H1 (cell line): ENCODE measurements at regions not wholly inside any gene's neighbourhood (a gene's known extent, or its start where the extent isn't known, plus 50 kb on each side); places are given as distances from the start of the nearest gene placed in this dataset.

Source experiments
- CTCF ChIA-PET: fragments of 300-600 bp; sonication (Branson Sonifier 250); formaldehyde crosslinking; loops from one replicate; lab custom pipeline; 2021; ENCODE audit not compliant: partially characterized antibody; lab: Charles Lee
- POLR2A ChIA-PET: fragments of 300-600 bp; sonication (Branson Sonifier 250); formaldehyde crosslinking; loops from one replicate; lab custom pipeline; 2021; ENCODE audit warnings: inconsistent platforms; ENCODE audit not compliant: partially characterized antibody; lab: Charles Lee
- DNase-seq, 2 experiments: peaks; one replicate each; pipeline versions ENCODE4 v3.0.0 to v3.0.0-alpha.2; 2010 to 2022; ENCODE audit warnings: low spot score in 2 of 2, low read depth in 1 of 2, mixed read lengths in 1 of 2
- FAIRE-seq: peaks from 2 replicates; lab custom pipeline; 2011; peaks lifted over from hg19 to GRCh38; lab: Jason Lieb, UNC
- H2AFZ ChIP-seq: 2 replicates; pipeline ENCODE4 v1.8.1; 2012; ENCODE audit warnings: low read length, inconsistent platforms
- H2AK5ac ChIP-seq: 2 replicates; pipeline ENCODE4 v1.6.1; 2013; ENCODE audit warnings: low read depth, low read length
- H2BK120ac ChIP-seq: replicated peaks from 2 replicates; pipeline ENCODE3; 2013; ENCODE audit warnings: low read depth, low read length, inconsistent platforms
- H2BK12ac ChIP-seq: 2 replicates; pipeline ENCODE4 v1.6.1; 2013; ENCODE audit warnings: low read depth, low read length
- H2BK15ac ChIP-seq: 2 replicates; pipeline ENCODE4 v1.6.1; 2013; ENCODE audit warnings: low read length
- H2BK20ac ChIP-seq: 2 replicates; pipeline ENCODE4 v1.6.1; 2013; ENCODE audit warnings: low read length
- H2BK5ac ChIP-seq: 2 replicates; pipeline ENCODE4 v1.6.1; 2013; ENCODE audit warnings: low read depth, low read length
- H3K14ac ChIP-seq: 2 replicates; pipeline ENCODE4 v1.6.1; 2013; ENCODE audit warnings: inconsistent platforms; ENCODE audit not compliant: insufficient read length
- H3K18ac ChIP-seq: 2 replicates; pipeline ENCODE4 v1.6.1; 2013; ENCODE audit warnings: low read length; ENCODE audit errors: extremely low read depth
- H3K23ac ChIP-seq: 2 replicates; pipeline ENCODE4 v1.6.1; 2013; ENCODE audit warnings: inconsistent platforms; ENCODE audit not compliant: insufficient read length
- H3K23me2 ChIP-seq: 2 replicates; pipeline ENCODE4 v1.6.1; 2013; ENCODE audit warnings: low read depth, low read length
- H3K27ac ChIP-seq: 2 replicates; pipeline ENCODE4 v1.6.1; 2011; ENCODE audit warnings: low read depth, low read length, inconsistent platforms
- H3K27me3 ChIP-seq, 4 experiments: replicated peaks in 1 of 4; 1 replicate in 1 of 4; 2 replicates in 3 of 4; pipeline versions ENCODE4 v1.6.1 to v1.8.1; 2011 to 2013; ENCODE audit warnings: low read length in 3 of 4, mild to moderate bottlenecking in 3 of 4, inconsistent platforms in 2 of 4, mixed read lengths in 2 of 4, moderate library complexity in 1 of 4; ENCODE audit not compliant: control insufficient read depth in 3 of 4, insufficient read depth in 3 of 4; ENCODE audit errors: extremely low read depth in 1 of 4
- H3K36me3 ChIP-seq, 4 experiments: 2 replicates each; pipeline versions ENCODE4 v1.6.1 to v1.8.1; 2011 to 2013; ENCODE audit warnings: mild to moderate bottlenecking in 4 of 4, low read length in 3 of 4, moderate library complexity in 2 of 4, control low read depth in 1 of 4, inconsistent platforms in 1 of 4; ENCODE audit not compliant: insufficient read depth in 4 of 4, control insufficient read depth in 2 of 4
- H3K4ac ChIP-seq: replicated peaks from 2 replicates; pipeline ENCODE3; 2013; ENCODE audit warnings: low read length, low read depth, mixed read lengths, inconsistent platforms; ENCODE audit not compliant: insufficient read length
- H3K4me1 ChIP-seq, 4 experiments: replicated peaks in 1 of 4; 1 replicate in 1 of 4; 2 replicates in 3 of 4; pipeline versions ENCODE4 v1.6.1 to v1.8.1; 2011 to 2013; ENCODE audit warnings: low read length in 3 of 4, inconsistent platforms in 2 of 4, mixed read lengths in 1 of 4; ENCODE audit not compliant: insufficient read depth in 4 of 4, control insufficient read depth in 3 of 4
- H3K4me2 ChIP-seq, 2 experiments: 2 replicates each; pipeline versions ENCODE4 v1.6.1 to v1.8.1; 2011 to 2013; ENCODE audit warnings: low read depth in 2 of 2, low read length in 2 of 2, control low read depth in 1 of 2, inconsistent platforms in 1 of 2, mild to moderate bottlenecking in 1 of 2; ENCODE audit not compliant: insufficient read depth in 1 of 2
- H3K4me3 ChIP-seq, 4 experiments: fragments of 200-600, 300-600 bp in 1 of 4; sonication (generic), shearing (Covaris generic), sonication (Bioruptor Twin) in 1 of 4; 2 replicates each; pipeline versions ENCODE4 v1.5.1 to v1.8.1; 2011 to 2016; ENCODE audit warnings: low read length in 4 of 4, low read depth in 3 of 4, control low read depth in 2 of 4, inconsistent platforms in 2 of 4, mild to moderate bottlenecking in 2 of 4, mixed read lengths in 1 of 4, moderate library complexity in 1 of 4; ENCODE audit not compliant: insufficient read depth in 2 of 4; ENCODE audit errors: extremely low read depth in 1 of 4
- H3K56ac ChIP-seq: replicated peaks from 2 replicates; pipeline ENCODE3; 2013; ENCODE audit warnings: low read depth, mild to moderate bottlenecking, mixed read lengths, low read length, inconsistent platforms; ENCODE audit not compliant: insufficient read length
- H3K79me1 ChIP-seq: 2 replicates; pipeline ENCODE4 v1.6.1; 2013; ENCODE audit warnings: low read depth, low read length, control low read depth
- H3K79me2 ChIP-seq, 2 experiments: 2 replicates each; pipeline versions ENCODE4 v1.6.1 to v1.8.1; 2012 to 2013; ENCODE audit warnings: low read length in 2 of 2, mild to moderate bottlenecking in 2 of 2, inconsistent platforms in 1 of 2; ENCODE audit not compliant: insufficient read depth in 2 of 2, control insufficient read depth in 1 of 2
- H3K9ac ChIP-seq, 4 experiments: replicated peaks in 1 of 4; 1 replicate in 1 of 4; 2 replicates in 3 of 4; pipeline versions ENCODE4 v1.6.1 to v1.8.1; 2011 to 2013; ENCODE audit warnings: low read depth in 3 of 4, low read length in 3 of 4, control low read depth in 2 of 4, mild to moderate bottlenecking in 2 of 4, moderate library complexity in 2 of 4, inconsistent platforms in 1 of 4; ENCODE audit errors: extremely low read depth in 1 of 4
- H3K9me3 ChIP-seq, 2 experiments: 2 replicates each; pipeline versions ENCODE4 v1.6.1 to v1.8.1; 2012 to 2013; ENCODE audit warnings: mild to moderate bottlenecking in 2 of 2, moderate library complexity in 2 of 2, control low read depth in 1 of 2, inconsistent platforms in 1 of 2, low read depth in 1 of 2, low read length in 1 of 2, mixed read lengths in 1 of 2; ENCODE audit not compliant: insufficient read depth in 2 of 2
- H4K20me1 ChIP-seq, 2 experiments: replicated peaks in 1 of 2; 2 replicates each; pipeline versions ENCODE3 to v1.8.1; 2011 to 2013; ENCODE audit warnings: inconsistent platforms in 2 of 2, low read length in 2 of 2, mild to moderate bottlenecking in 1 of 2; ENCODE audit not compliant: insufficient read depth in 2 of 2, control insufficient read depth in 1 of 2
- H4K5ac ChIP-seq: 2 replicates; pipeline ENCODE4 v1.6.1; 2013; ENCODE audit warnings: low read length, low read depth, mixed read lengths, inconsistent platforms; ENCODE audit not compliant: insufficient read length
- H4K8ac ChIP-seq: 2 replicates; pipeline ENCODE4 v1.8.0; 2013; ENCODE audit warnings: mild to moderate bottlenecking, moderate library complexity, low read length, inconsistent platforms; ENCODE audit not compliant: insufficient read depth; ENCODE audit errors: extremely low read depth
- H4K91ac ChIP-seq: replicated peaks from 2 replicates; pipeline ENCODE3; 2013; ENCODE audit warnings: low read length, mixed read lengths, inconsistent platforms; ENCODE audit not compliant: insufficient read length
- CTBP2 ChIP-seq: IDR thresholded peaks from 2 replicates; pipeline ENCODE4 v1.7.0; 2011; ENCODE audit warnings: borderline replicate concordance, mild to moderate bottlenecking, moderate library complexity, mixed read lengths, low read length; ENCODE audit not compliant: insufficient read depth, insufficient read length
- E2F6 ChIP-seq: IDR thresholded peaks from 2 replicates; pipeline ENCODE4 v1.6.1; 2012; ENCODE audit warnings: inconsistent platforms
- EP300 ChIP-seq, 2 experiments: IDR thresholded peaks; 1 replicate in 1 of 2; 2 replicates in 1 of 2; pipeline ENCODE4 v1.6.1; 2011 to 2012; ENCODE audit warnings: low read depth in 2 of 2, low read length in 2 of 2, mild to moderate bottlenecking in 2 of 2, borderline replicate concordance in 1 of 2, inconsistent platforms in 1 of 2, moderate library complexity in 1 of 2
- KDM5A ChIP-seq: fragments of 200-600 bp; IDR thresholded peaks from 2 replicates; pipeline ENCODE4 v1.7.1; 2012; ENCODE audit warnings: mild to moderate bottlenecking, low read length, inconsistent platforms, mixed read lengths
- RNF2 ChIP-seq: fragments of 200-900, 300-1000 bp; sonication (generic); IDR thresholded peaks from 2 replicates; pipeline ENCODE4 v1.7.1; 2016; ENCODE audit warnings: borderline replicate concordance, low read depth, mild to moderate bottlenecking, antibody characterized with exemption, low read length; ENCODE audit not compliant: poor library complexity, severe bottlenecking; ENCODE audit errors: missing control alignments
- TEAD4 ChIP-seq: IDR thresholded peaks from 2 replicates; pipeline ENCODE4 v1.6.1; 2012; ENCODE audit warnings: low read depth, low read length, inconsistent platforms, mixed read lengths
- YY1 ChIP-seq: IDR thresholded peaks from 2 replicates; pipeline ENCODE4 v1.6.1; 2011; ENCODE audit warnings: low read depth, mild to moderate bottlenecking, low read length
- WGBS, 2 experiments: shearing (Covaris generic) in 1 of 2; methylation state at CpG; one replicate each; pipeline versions ENCODE4 v1.1.6 to v1.1.7; 2013 to 2015; ENCODE audit warnings: low lambda C conversion rate in 2 of 2, mixed read lengths in 2 of 2, inconsistent platforms in 1 of 2, low coverage in 1 of 2, missing lambda C conversion rate in 1 of 2; ENCODE audit not compliant: insufficient replicate concordance in 2 of 2, insufficient coverage in 1 of 2, insufficient read length in 1 of 2; ENCODE audit errors: extremely low coverage in 1 of 2, missing lambda C conversion rate in 1 of 2; 5-methylcytosine and 5-hydroxymethylcytosine counted together
- TF ChIP-seq, protein P1 (sequence below), 3 experiments: IDR thresholded peaks; 1 replicate in 2 of 3; 2 replicates in 1 of 3; pipeline versions ENCODE4 v1.5.1 to v1.6.1; 2011; ENCODE audit warnings: low read length in 3 of 3, mild to moderate bottlenecking in 3 of 3, inconsistent platforms in 2 of 3, low read depth in 1 of 3, moderate library complexity in 1 of 3; ENCODE audit not compliant: insufficient read depth in 1 of 3; ENCODE audit errors: control extremely low read depth in 1 of 3
- TF ChIP-seq, protein P2 (sequence below): IDR thresholded peaks from 2 replicates; pipeline ENCODE4 v1.6.1; 2011; ENCODE audit warnings: low read depth, mild to moderate bottlenecking, low read length; ENCODE audit not compliant: insufficient read depth

- ChIA-PET CTCF (interaction anchor here (0.7 kb wide), 1 partner anchor 145 kb away, joined by 3 read pairs; no protein-coding TSS in a partner anchor), POLR2A (no interaction called here)
- Histone ChIP-seq H3K18ac (no peak overlapping the region), H3K9me3 (no peaks in the 10 kb centered on the region), H4K5ac (no peak overlapping the region), H2BK20ac (no peak overlapping the region), H2BK15ac (no peak overlapping the region), H4K20me1 (no peaks in the 10 kb centered on the region), H2BK5ac (no peak overlapping the region), H2AK5ac (no peak overlapping the region), H3K56ac (no peak overlapping the region), H3K4ac (no peak overlapping the region), H3K36me3 (no peaks in the 10 kb centered on the region), H3K79me1 (no peaks in the 10 kb centered on the region), H4K91ac (no peak overlapping the region), H3K27me3 (no peaks in the 10 kb centered on the region), H3K23me2 (no peaks in the 10 kb centered on the region; the same call in 1 of the 2 replicates), H3K4me2 (no peak overlapping the region), H3K23ac (no peak overlapping the region), H2BK120ac (no peak overlapping the region), H3K79me2 (no peaks in the 10 kb centered on the region), H3K9ac (no peak overlapping the region), H3K27ac (no peak overlapping the region), H3K14ac (no peak overlapping the region), H3K4me1 (peaks cover 0 to 2% (median under 1%) of the 10 kb centered on the region in 4 experiments; a peak in 4 of 7 replicates), H2BK12ac (no peak overlapping the region), H2AFZ (no peak overlapping the region), H4K8ac (no peak overlapping the region), H3K4me3 (no peak overlapping the region)
- DNase-seq (no peak), FAIRE-seq (no peak)
- WGBS, 2 experiments, result 89% methylated on average over 2 of the region's 2 CpGs; no CpG with 5 or more reads in 1 of the 2 experiments
- TF ChIP-seq E2F6, result no peak
- TF ChIP-seq, protein P1, sequence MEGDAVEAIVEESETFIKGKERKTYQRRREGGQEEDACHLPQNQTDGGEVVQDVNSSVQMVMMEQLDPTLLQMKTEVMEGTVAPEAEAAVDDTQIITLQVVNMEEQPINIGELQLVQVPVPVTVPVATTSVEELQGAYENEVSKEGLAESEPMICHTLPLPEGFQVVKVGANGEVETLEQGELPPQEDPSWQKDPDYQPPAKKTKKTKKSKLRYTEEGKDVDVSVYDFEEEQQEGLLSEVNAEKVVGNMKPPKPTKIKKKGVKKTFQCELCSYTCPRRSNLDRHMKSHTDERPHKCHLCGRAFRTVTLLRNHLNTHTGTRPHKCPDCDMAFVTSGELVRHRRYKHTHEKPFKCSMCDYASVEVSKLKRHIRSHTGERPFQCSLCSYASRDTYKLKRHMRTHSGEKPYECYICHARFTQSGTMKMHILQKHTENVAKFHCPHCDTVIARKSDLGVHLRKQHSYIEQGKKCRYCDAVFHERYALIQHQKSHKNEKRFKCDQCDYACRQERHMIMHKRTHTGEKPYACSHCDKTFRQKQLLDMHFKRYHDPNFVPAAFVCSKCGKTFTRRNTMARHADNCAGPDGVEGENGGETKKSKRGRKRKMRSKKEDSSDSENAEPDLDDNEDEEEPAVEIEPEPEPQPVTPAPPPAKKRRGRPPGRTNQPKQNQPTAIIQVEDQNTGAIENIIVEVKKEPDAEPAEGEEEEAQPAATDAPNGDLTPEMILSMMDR (IDR thresholded peaks at IDR 0.05; ENCODE audit: control extremely low read depth in 1 of 3, insufficient read depth in 1 of 3, low read depth in 1 of 3, low read length in 3 of 3), result no peak
- no peak for TF ChIP-seq TEAD4
- no peak for TF ChIP-seq RNF2
- no peak for TF ChIP-seq KDM5A
- no peak for TF ChIP-seq EP300 (IDR thresholded peaks at IDR 0.05; ENCODE audit: borderline replicate concordance in 1 of 2, low read depth in 2 of 2, low read length in 2 of 2)
- TF ChIP-seq CTBP2, result no peak
- no peak for TF ChIP-seq YY1
- TF ChIP-seq, protein P2, sequence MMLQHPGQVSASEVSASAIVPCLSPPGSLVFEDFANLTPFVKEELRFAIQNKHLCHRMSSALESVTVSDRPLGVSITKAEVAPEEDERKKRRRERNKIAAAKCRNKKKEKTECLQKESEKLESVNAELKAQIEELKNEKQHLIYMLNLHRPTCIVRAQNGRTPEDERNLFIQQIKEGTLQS, result no peak
These were observed 58.6 kb upstream of the PTPRT start for GRCh38 chr20:43248341-43248740.
